ENCODE measurements at regions not wholly inside any gene's neighbourhood (a gene's known extent, or its start where the extent isn't known, plus 50 kb on each side); places are given as distances from the start of the nearest gene placed in this dataset.
A peak's percentile ranks its signal among the peaks of the same experiment; 100 is the strongest.
"Not testable (repeated sequence)": the region's sequence is repeated elsewhere in the genome, so short reads cannot be mapped to it uniquely, and the experiment has no call there.

GRCh38 chr11:106311531-106312230 lies 234.2 kb downstream of the AASDHPPT start:
- FAIRE-seq (no peak), DNase-seq (no peak)
- Histone ChIP-seq H3K4me3 (ENCODE audit: low read length in 3 of 3) (no peak overlapping the region), H3K9me3 (ENCODE audit: control insufficient read depth in 2 of 3, insufficient read depth in 1 of 3, low read length in 3 of 3) (no peaks in the 10 kb centered on the region), H3K27me3 (ENCODE audit: control insufficient read depth, insufficient read depth, low read length) (no peaks in the 10 kb centered on the region), H3K27ac (ENCODE audit: low read depth in 2 of 2, low read length in 2 of 2) (no peak overlapping the region), H3K4me1 (ENCODE audit: control insufficient read depth in 2 of 3, insufficient read depth in 2 of 3, low read depth in 1 of 3, low read length in 3 of 3) (no peaks in the 10 kb centered on the region), H3K9ac (ENCODE audit: low read length in 3 of 3) (no peak overlapping the region), H3K36me3 (ENCODE audit: control insufficient read depth in 2 of 3, insufficient read depth in 3 of 3, low read length in 3 of 3) (no peaks in the 10 kb centered on the region)
- intact Hi-C loops (cut with DNase I) = no loop called here
- no peak for TF ChIP-seq CTCF (IDR thresholded peaks at IDR 0.05; ENCODE audit: borderline replicate concordance, extremely low read depth, insufficient read depth)

DNA sequence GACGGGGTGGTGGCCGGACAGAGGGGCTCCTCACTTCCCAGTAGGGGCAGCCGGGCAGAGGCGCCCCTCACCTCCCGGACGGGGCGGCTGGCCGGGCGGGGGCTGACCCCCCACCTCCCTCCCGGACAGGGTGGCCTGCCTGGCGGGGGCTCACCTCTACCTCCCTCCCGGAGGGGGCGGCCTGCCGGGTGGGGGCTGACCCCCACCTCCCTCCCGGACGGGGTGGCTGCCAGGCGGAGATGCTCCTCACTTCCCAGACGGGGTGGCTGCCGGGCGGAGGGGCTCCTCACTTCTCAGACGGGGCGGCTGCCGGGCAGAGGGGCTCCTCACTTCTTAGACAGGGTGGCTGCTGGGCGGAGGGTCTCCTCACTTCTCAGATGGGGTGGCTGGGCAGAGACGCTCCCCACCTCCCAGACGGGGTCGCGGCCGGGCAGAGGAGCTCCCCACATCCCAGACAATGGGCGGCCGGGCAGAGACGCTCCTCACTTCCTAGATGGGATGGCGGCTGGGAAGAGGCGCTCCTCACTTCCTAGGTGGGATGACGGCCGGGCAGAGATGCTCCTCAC lies 239.8 kb downstream of the AASDHPPT start:
- H3K36me3 ChIP-seq (ENCODE audit: control insufficient read depth in 2 of 3, insufficient read depth in 3 of 3, low read length in 3 of 3); FAIRE-seq; H3K4me1 ChIP-seq (ENCODE audit: control insufficient read depth in 2 of 3, insufficient read depth in 2 of 3, low read depth in 1 of 3, low read length in 3 of 3); H3K9me3 ChIP-seq (ENCODE audit: control insufficient read depth in 2 of 3, insufficient read depth in 1 of 3, low read length in 3 of 3); H3K27me3 ChIP-seq (ENCODE audit: control insufficient read depth, insufficient read depth, low read length); H3K27ac ChIP-seq (ENCODE audit: low read depth in 2 of 2, low read length in 2 of 2); H3K9ac ChIP-seq (ENCODE audit: low read length in 3 of 3); H3K4me3 ChIP-seq (ENCODE audit: low read length in 3 of 3); intact Hi-C loops (cut with DNase I): not testable (repeated sequence)
- DNase-seq = peak in 1 of 5 donors; percentile 60

GRCh38 chr11:106321601-106322000 lies 244.1 kb downstream of the AASDHPPT start:
- FAIRE-seq (no peak), DNase-seq (no peak)
- Histone ChIP-seq H3K27me3 (ENCODE audit: control insufficient read depth, insufficient read depth, low read length) (no peaks in the 10 kb centered on the region), H3K4me1 (ENCODE audit: control insufficient read depth in 2 of 3, insufficient read depth in 2 of 3, low read depth in 1 of 3, low read length in 3 of 3) (no peaks in the 10 kb centered on the region), H3K27ac (ENCODE audit: low read depth in 2 of 2, low read length in 2 of 2) (no peak overlapping the region), H3K36me3 (ENCODE audit: control insufficient read depth in 2 of 3, insufficient read depth in 3 of 3, low read length in 3 of 3) (no peaks in the 10 kb centered on the region), H3K9ac (ENCODE audit: low read length in 3 of 3) (no peak overlapping the region), H3K9me3 (ENCODE audit: control insufficient read depth in 2 of 3, insufficient read depth in 1 of 3, low read length in 3 of 3) (no peaks in the 10 kb centered on the region), H3K4me3 (ENCODE audit: low read length in 3 of 3) (no peak overlapping the region)
- intact Hi-C loops (cut with DNase I) = no loop called here
- TF ChIP-seq CTCF (IDR thresholded peaks at IDR 0.05; ENCODE audit: borderline replicate concordance, extremely low read depth, insufficient read depth) = no peak

GRCh38 chr11:106322106-106322505 lies 244.6 kb downstream of the AASDHPPT start:
- intact Hi-C loops (cut with DNase I) = no loop called here
- H3K4me3 ChIP-seq (ENCODE audit: low read length in 3 of 3) = no peak overlapping the region
- no peaks in the 10 kb centered on the region for H3K4me1 ChIP-seq (ENCODE audit: control insufficient read depth in 2 of 3, insufficient read depth in 2 of 3, low read depth in 1 of 3, low read length in 3 of 3)
- H3K27me3 ChIP-seq (ENCODE audit: control insufficient read depth, insufficient read depth, low read length) = no peaks in the 10 kb centered on the region
- H3K9me3 ChIP-seq (ENCODE audit: control insufficient read depth in 2 of 3, insufficient read depth in 1 of 3, low read length in 3 of 3) = no peaks in the 10 kb centered on the region
- no peak for TF ChIP-seq CTCF (IDR thresholded peaks at IDR 0.05; ENCODE audit: borderline replicate concordance, extremely low read depth, insufficient read depth)
- DNase-seq = no peak
- H3K27ac ChIP-seq (ENCODE audit: low read depth in 2 of 2, low read length in 2 of 2) = no peak overlapping the region
- FAIRE-seq = no peak
- H3K9ac ChIP-seq (ENCODE audit: low read length in 3 of 3) = no peak overlapping the region
- H3K36me3 ChIP-seq (ENCODE audit: control insufficient read depth in 2 of 3, insufficient read depth in 3 of 3, low read length in 3 of 3) = no peaks in the 10 kb centered on the region

All from kidney (tissue), 13 donors.